ENCODE measurements at regions not wholly inside any gene's neighbourhood (a gene's known extent, or its start where the extent isn't known, plus 50 kb on each side); places are given as distances from the start of the nearest gene placed in this dataset.
A peak's percentile ranks its signal among the peaks of the same experiment; 100 is the strongest.

DNA sequence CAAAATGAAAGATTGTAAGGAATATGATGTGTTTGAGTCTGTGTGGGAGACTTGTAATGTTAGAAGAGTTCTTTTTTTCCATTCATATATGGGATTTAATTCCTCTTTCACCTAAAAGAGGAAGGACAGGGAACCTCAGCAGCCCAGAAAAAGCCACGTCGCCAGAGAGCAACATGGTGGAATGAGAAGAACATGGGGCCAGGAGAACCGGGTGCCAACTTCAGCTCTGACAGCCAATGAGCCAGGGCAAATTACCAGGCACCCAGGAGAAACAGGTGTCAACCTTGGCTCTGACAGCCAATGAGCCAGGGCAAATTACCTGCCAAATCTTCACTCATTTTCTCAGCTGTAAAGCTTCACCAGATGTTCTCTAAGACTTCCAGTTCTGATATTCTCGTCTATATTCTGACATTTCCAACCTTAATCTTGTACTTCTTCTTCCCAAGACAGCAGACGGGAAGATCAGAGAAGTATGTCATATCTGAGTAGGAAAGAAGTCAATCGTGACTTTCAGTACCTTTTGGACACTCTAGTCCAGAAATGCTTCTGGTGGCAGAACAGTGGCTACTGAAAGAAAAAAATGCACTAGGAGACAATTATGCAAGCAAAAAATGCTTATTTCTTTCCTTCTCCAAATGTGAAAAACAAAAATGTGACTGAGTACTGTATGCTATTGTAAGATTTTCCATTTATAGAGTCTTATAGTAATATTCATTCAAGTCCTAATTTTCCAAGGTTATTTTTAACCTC, 79.2 kb upstream of the COL5A2 start:
- peaks cover 63% of the 10 kb centered on the region for H3K4me1 Mint-ChIP-seq
- no peaks in the 10 kb centered on the region for H3K9me3 Mint-ChIP-seq
- ATAC-seq = peak; percentile 42

DNA sequence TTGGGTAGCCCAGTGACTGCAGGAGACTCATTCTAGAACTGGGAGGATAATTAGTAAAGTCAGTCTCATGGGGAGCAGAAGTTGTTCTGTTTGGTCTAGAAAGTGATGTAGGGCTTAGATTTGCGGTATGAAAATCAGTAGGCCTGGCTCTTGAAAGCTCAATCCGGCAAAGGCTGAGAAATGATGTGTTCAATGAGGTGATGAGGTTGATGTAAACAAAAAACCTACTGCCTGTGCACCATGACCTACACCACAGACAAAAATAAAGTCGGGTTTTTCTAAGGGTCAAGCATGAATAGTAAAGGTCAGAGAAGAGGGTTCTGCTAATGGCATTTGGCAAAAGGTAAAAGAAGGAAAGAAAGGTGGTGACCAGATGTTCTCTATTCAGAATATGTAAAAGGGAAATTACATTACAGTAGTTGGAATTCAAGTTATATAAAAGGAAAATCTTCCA, 80.8 kb upstream of the COL5A2 start:
- no peak overlapping the region for H3K4me3 Mint-ChIP-seq
- no peaks in the 10 kb centered on the region for H3K27me3 Mint-ChIP-seq
- H3K9me3 Mint-ChIP-seq = no peaks in the 10 kb centered on the region
- peaks cover 52% of the 10 kb centered on the region for H3K4me1 Mint-ChIP-seq
- H3K36me3 Mint-ChIP-seq (ENCODE audit: low read depth) = peaks cover 8% of the 10 kb centered on the region
- ATAC-seq = no peak
- no peak for DNase-seq
- no peak overlapping the region for H3K27ac Mint-ChIP-seq

More for the DNA sequence above, 79.2 kb upstream of the COL5A2 start:
- Mint-ChIP-seq H3K36me3 (ENCODE audit: low read depth) (peaks cover 9% of the 10 kb centered on the region), H3K27me3 (no peaks in the 10 kb centered on the region), H3K27ac (peak overlapping the region; percentile 87), H3K4me3 (peak overlapping the region; percentile 8)
- no peak for DNase-seq

GRCh38 chr2:189261431-189261841, 81.9 kb upstream of the COL5A2 start:
- DNase-seq (no peak), ATAC-seq (peak; percentile 43)
- H3K36me3 Mint-ChIP-seq (ENCODE audit: low read depth) = peaks cover 8% of the 10 kb centered on the region
- no peaks in the 10 kb centered on the region for H3K9me3 Mint-ChIP-seq
- no peaks in the 10 kb centered on the region for H3K27me3 Mint-ChIP-seq
- peak overlapping the region; percentile 1 for H3K4me3 Mint-ChIP-seq
- peak overlapping the region; percentile 73 for H3K27ac Mint-ChIP-seq
- peaks cover 44% of the 10 kb centered on the region for H3K4me1 Mint-ChIP-seq

DNA sequence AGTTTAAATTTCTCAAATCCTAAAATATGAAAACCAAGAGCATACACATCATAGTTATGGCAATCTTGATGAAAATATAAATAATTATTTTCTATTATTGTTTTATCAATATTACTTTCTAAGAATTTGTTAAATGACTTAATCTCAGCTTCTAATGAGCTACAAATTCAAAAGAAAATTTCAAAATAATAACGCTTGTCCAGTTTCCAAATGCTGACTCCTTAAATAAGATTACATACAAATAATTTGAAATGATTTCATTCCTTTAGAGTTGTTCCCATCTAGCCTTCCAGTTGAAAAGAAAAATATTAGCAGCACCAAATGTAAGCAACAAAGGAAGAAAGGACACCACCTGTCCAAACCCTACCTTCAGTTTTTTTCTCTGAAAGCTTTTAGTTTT, 82.4 kb upstream of the COL5A2 start:
- ATAC-seq (no peak), DNase-seq (no peak)
- peaks cover 8% of the 10 kb centered on the region for H3K36me3 Mint-ChIP-seq (ENCODE audit: low read depth)
- H3K9me3 Mint-ChIP-seq = no peaks in the 10 kb centered on the region
- H3K4me1 Mint-ChIP-seq = peaks cover 40% of the 10 kb centered on the region
- peak overlapping the region; percentile 49 for H3K27ac Mint-ChIP-seq
- no peaks in the 10 kb centered on the region for H3K27me3 Mint-ChIP-seq
- H3K4me3 Mint-ChIP-seq = no peak overlapping the region

- H3K4me1 Mint-ChIP-seq = peaks cover 20% of the 10 kb centered on the region
These were observed 86.2 kb upstream of the COL5A2 start for GRCh38 chr2:189265696-189266320.

GRCh38 chr2:189267491-189267890, 87.9 kb upstream of the COL5A2 start:
- H3K9me3 Mint-ChIP-seq = peaks cover 24% of the 10 kb centered on the region
- DNase-seq = no peak
- H3K4me1 Mint-ChIP-seq = peaks cover 7% of the 10 kb centered on the region
- peaks cover 30% of the 10 kb centered on the region for H3K36me3 Mint-ChIP-seq (ENCODE audit: low read depth)
- H3K4me3 Mint-ChIP-seq = no peak overlapping the region
- H3K27ac Mint-ChIP-seq = no peak overlapping the region
- H3K27me3 Mint-ChIP-seq = no peaks in the 10 kb centered on the region
- no peak for ATAC-seq

More at GRCh38 chr2:189265696-189266320, 86.2 kb upstream of the COL5A2 start:
- Mint-ChIP-seq H3K4me3 (no peak overlapping the region), H3K27ac (no peak overlapping the region), H3K9me3 (peaks cover 9% of the 10 kb centered on the region), H3K36me3 (ENCODE audit: low read depth) (peaks cover 20% of the 10 kb centered on the region), H3K27me3 (no peaks in the 10 kb centered on the region)
- DNase-seq (no peak), ATAC-seq (no peak)

DNA sequence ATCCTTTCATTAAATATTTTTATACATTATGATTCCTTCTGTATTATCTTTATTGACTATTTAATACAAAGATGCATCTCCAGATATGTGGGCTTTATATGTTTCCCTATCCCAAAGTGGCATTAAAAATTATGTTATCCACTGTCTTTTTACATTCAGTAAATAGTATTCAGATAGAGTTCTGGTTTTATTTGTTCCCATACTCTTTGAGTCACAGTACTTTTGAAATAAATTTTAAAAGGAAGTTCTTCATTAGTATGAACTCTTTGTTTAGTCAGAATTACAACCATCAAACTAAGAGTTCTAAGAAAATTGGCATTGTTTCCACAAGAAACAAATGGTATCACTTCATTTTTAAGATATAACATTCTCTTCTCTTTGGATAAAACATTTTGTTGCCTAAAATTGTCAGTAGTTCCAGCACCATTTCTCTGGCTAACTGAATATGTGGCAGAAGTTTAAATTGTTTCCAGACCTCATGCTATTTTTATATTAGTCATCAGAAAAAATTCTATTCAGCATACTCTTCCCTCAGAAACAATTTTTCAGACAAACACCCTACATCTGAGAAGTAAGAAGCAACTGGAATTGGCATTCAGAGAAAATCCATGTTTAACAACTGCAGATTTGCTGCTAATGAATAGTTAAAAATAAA, 88.5 kb upstream of the COL5A2 start:
- H3K36me3 Mint-ChIP-seq (ENCODE audit: low read depth) = peaks cover 34% of the 10 kb centered on the region
- H3K27me3 Mint-ChIP-seq = no peaks in the 10 kb centered on the region
- no peak overlapping the region for H3K27ac Mint-ChIP-seq
- H3K4me1 Mint-ChIP-seq = peaks cover 9% of the 10 kb centered on the region
- DNase-seq (no peak), ATAC-seq (no peak)
- H3K9me3 Mint-ChIP-seq = peaks cover 24% of the 10 kb centered on the region
- H3K4me3 Mint-ChIP-seq = no peak overlapping the region

DNA sequence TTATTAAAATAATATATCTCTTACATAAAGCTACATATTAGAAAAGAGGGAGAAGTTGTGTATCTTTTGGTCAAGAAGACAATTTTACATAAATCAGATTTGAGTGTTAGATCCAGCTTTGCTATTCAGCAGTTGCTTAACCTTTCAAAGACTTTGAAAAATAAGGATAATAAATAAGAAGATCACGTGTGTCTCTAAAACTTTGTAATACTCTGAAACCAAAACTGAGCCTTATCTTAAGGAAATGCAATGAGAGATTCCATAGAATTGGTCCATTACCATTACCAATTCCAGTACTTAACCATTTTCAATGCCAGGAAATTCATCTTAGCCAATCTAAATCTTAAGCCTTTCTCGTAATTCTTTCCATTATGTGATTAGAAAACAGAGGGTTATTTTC, 89.2 kb upstream of the COL5A2 start:
- ATAC-seq (no peak), DNase-seq (no peak)
- Mint-ChIP-seq H3K36me3 (ENCODE audit: low read depth) (peaks cover 37% of the 10 kb centered on the region), H3K27ac (no peak overlapping the region), H3K27me3 (no peaks in the 10 kb centered on the region), H3K4me3 (no peak overlapping the region), H3K9me3 (peaks cover 24% of the 10 kb centered on the region), H3K4me1 (peaks cover 9% of the 10 kb centered on the region)

GRCh38 chr2:189273734-189274133, 94.2 kb upstream of the COL5A2 start:
- Mint-ChIP-seq H3K36me3 (ENCODE audit: low read depth) (peaks cover 34% of the 10 kb centered on the region), H3K4me1 (peaks cover 12% of the 10 kb centered on the region), H3K27me3 (no peaks in the 10 kb centered on the region), H3K27ac (no peak overlapping the region), H3K9me3 (peaks cover 24% of the 10 kb centered on the region), H3K4me3 (no peak overlapping the region)
- ATAC-seq (no peak), DNase-seq (no peak)

DNA sequence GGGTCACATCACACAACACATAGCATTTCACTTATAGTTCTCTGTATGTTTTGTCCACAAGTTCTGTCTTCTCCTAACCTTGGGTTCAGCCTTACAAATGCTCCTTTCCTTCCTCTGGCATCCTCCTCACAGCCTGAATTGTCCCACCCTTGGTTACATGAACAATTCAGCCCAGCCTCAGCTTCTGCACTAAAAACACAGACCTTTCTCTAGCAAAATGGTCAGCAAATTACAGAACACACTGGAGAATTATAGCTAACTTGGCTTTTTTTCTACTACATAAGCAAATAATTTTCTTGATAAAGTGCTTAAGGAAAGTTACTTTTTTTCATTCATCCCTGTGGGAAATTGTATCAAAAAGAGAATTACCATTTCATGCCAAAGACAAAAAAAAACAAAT, 94.8 kb upstream of the COL5A2 start:
- no peak for ATAC-seq
- H3K27me3 Mint-ChIP-seq = no peaks in the 10 kb centered on the region
- no peak overlapping the region for H3K27ac Mint-ChIP-seq
- H3K4me3 Mint-ChIP-seq = no peak overlapping the region
- peaks cover 35% of the 10 kb centered on the region for H3K36me3 Mint-ChIP-seq (ENCODE audit: low read depth)
- peaks cover 12% of the 10 kb centered on the region for H3K4me1 Mint-ChIP-seq
- no peak for DNase-seq
- peaks cover 24% of the 10 kb centered on the region for H3K9me3 Mint-ChIP-seq

GRCh38 chr2:189276277-189276676, 96.7 kb upstream of the COL5A2 start:
- Mint-ChIP-seq H3K27ac (peak overlapping the region; percentile 17), H3K4me1 (peaks cover 15% of the 10 kb centered on the region), H3K4me3 (no peak overlapping the region), H3K36me3 (ENCODE audit: low read depth) (peaks cover 23% of the 10 kb centered on the region), H3K27me3 (no peaks in the 10 kb centered on the region), H3K9me3 (peaks cover 10% of the 10 kb centered on the region)
- DNase-seq = no peak
- ATAC-seq = peak; percentile 73

GRCh38 chr2:189281201-189281600, 101.6 kb upstream of the COL5A2 start:
- no peak for ATAC-seq

DNA sequence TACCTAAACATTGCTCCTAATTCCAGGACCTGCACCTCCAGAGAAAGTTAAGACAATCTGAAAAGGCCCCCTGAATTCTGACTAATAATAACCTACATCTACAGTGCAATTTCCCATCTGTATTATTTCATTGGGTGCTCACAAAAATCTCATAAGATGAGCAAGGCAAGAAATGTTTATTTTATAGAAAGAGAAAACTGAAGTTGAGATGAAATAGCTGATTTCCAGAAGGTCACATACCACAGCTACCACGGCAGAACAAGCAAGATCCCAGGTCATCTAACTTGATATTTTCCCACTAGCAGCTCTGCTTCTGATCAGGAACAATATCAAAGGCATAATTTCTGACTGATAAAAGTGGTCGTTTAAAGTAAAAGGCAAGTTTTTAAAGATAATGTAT, 105.8 kb upstream of the COL5A2 start:
- H3K27ac Mint-ChIP-seq = peak overlapping the region; percentile 98
- no peak for DNase-seq
- no peaks in the 10 kb centered on the region for H3K27me3 Mint-ChIP-seq
- peaks cover 67% of the 10 kb centered on the region for H3K4me1 Mint-ChIP-seq
- ATAC-seq = no peak
- H3K36me3 Mint-ChIP-seq (ENCODE audit: low read depth) = peaks cover 17% of the 10 kb centered on the region
- H3K4me3 Mint-ChIP-seq = no peak overlapping the region
- peaks cover 4% of the 10 kb centered on the region for H3K9me3 Mint-ChIP-seq

More at GRCh38 chr2:189281201-189281600, 101.6 kb upstream of the COL5A2 start:
- Mint-ChIP-seq H3K4me3 (peak overlapping the region; percentile 9), H3K9me3 (no peaks in the 10 kb centered on the region), H3K36me3 (ENCODE audit: low read depth) (peaks cover 6% of the 10 kb centered on the region), H3K4me1 (peaks cover 42% of the 10 kb centered on the region), H3K27me3 (no peaks in the 10 kb centered on the region), H3K27ac (no peak overlapping the region)
- no peak for DNase-seq

- ATAC-seq = peak; percentile 73
- peak overlapping the region; percentile 52 for H3K4me3 Mint-ChIP-seq
- no peak for DNase-seq
- H3K4me1 Mint-ChIP-seq = peaks cover 72% of the 10 kb centered on the region
- peaks cover 21% of the 10 kb centered on the region for H3K36me3 Mint-ChIP-seq (ENCODE audit: low read depth)
- no peaks in the 10 kb centered on the region for H3K27me3 Mint-ChIP-seq
- peaks cover 8% of the 10 kb centered on the region for H3K9me3 Mint-ChIP-seq
- H3K27ac Mint-ChIP-seq = peak overlapping the region; percentile 98
These were observed 106.5 kb upstream of the COL5A2 start for GRCh38 chr2:189285962-189286645.
